ENCODE measurements at regions not wholly inside any gene's neighbourhood (a gene's known extent, or its start where the extent isn't known, plus 50 kb on each side); places are given as distances from the start of the nearest gene placed in this dataset.

- no peak for DNase-seq (ENCODE audit: low spot score)
Measured at GRCh38 chr5:74118071-74118470, 492.1 kb downstream of the ARHGEF28 start.

GRCh38 chr5:74116984-74117383 lies 491.0 kb downstream of the ARHGEF28 start:
- no peak for DNase-seq (ENCODE audit: low spot score)

- DNase-seq (ENCODE audit: low spot score) = no peak
Measured at GRCh38 chr5:74116266-74116665, 490.3 kb downstream of the ARHGEF28 start.

GRCh38 chr5:74113927-74114326 lies 487.9 kb downstream of the ARHGEF28 start:
- no peak for DNase-seq (ENCODE audit: low spot score)

- no peak for DNase-seq (ENCODE audit: low spot score)
Measured at GRCh38 chr5:74113196-74113540, 487.2 kb downstream of the ARHGEF28 start.

- DNase-seq (ENCODE audit: low spot score) = no peak
Measured at GRCh38 chr5:74112372-74113195, 486.6 kb downstream of the ARHGEF28 start.

GRCh38 chr5:74111764-74112163 lies 485.8 kb downstream of the ARHGEF28 start:
- DNase-seq (ENCODE audit: low spot score) = no peak

- DNase-seq (ENCODE audit: low spot score) = no peak
Measured at GRCh38 chr5:74109344-74109743, 483.3 kb downstream of the ARHGEF28 start.

GRCh38 chr5:74107899-74108298 lies 481.9 kb downstream of the ARHGEF28 start:
- DNase-seq (ENCODE audit: low spot score) = no peak

- DNase-seq (ENCODE audit: low spot score) = no peak
Measured at GRCh38 chr5:74105126-74105780, 479.3 kb downstream of the ARHGEF28 start.

- no peak for DNase-seq (ENCODE audit: low spot score)
Measured at GRCh38 chr5:74103131-74104023, 477.4 kb downstream of the ARHGEF28 start.

- no peak for DNase-seq (ENCODE audit: low spot score)
Measured at GRCh38 chr5:74100268-74100665, 474.3 kb downstream of the ARHGEF28 start.

- DNase-seq (ENCODE audit: low spot score) = no peak
Measured at GRCh38 chr5:74099538-74100267, 473.7 kb downstream of the ARHGEF28 start.

- DNase-seq (ENCODE audit: low spot score) = no peak
Measured at GRCh38 chr5:74098941-74099340, 472.9 kb downstream of the ARHGEF28 start.

GRCh38 chr5:74098456-74098855 lies 472.5 kb downstream of the ARHGEF28 start:
- DNase-seq (ENCODE audit: low spot score) = no peak

GRCh38 chr5:74096325-74096724 lies 470.3 kb downstream of the ARHGEF28 start:
- no peak for DNase-seq (ENCODE audit: low spot score)

GRCh38 chr5:74095871-74096270 lies 469.9 kb downstream of the ARHGEF28 start:
- no peak for DNase-seq (ENCODE audit: low spot score)

- no peak for DNase-seq (ENCODE audit: low spot score)
Measured at GRCh38 chr5:74094782-74095108, 468.7 kb downstream of the ARHGEF28 start.

- no peak for DNase-seq (ENCODE audit: low spot score)
Measured at GRCh38 chr5:74094096-74094781, 468.2 kb downstream of the ARHGEF28 start.

GRCh38 chr5:74093561-74093960 lies 467.6 kb downstream of the ARHGEF28 start:
- DNase-seq (ENCODE audit: low spot score) = no peak

- no peak for DNase-seq (ENCODE audit: low spot score)
Measured at GRCh38 chr5:74092766-74093165, 466.8 kb downstream of the ARHGEF28 start.

- DNase-seq (ENCODE audit: low spot score) = no peak
Measured at GRCh38 chr5:74085782-74086181, 459.8 kb downstream of the ARHGEF28 start.

Data from RKO (cell line).